ENCODE measurements at regions not wholly inside any gene's neighbourhood (a gene's known extent, or its start where the extent isn't known, plus 50 kb on each side); places are given as distances from the start of the nearest gene placed in this dataset.

DNA sequence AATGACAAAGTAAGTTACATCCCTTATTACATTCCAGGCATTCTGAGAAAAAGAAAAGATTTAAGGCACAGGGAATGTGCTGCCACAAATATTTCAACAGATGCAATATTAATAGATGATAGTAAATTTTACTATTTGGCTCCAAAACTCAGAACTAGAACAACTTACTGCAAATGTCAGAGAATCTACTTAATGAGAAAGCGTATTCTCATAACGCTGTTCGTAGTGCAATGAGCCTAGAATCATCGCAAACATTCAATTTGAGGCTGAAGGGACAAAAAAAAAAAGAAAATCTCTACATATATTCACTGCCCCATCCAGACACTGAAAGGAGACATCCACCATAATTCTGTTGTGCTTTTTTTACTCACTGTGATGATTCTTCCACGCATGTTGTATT, 272.1 kb upstream of the DOK6 start:
- ChIA-PET POLR2A (ENCODE audit: unreplicated experiment) (no interaction called here), CTCF (no interaction called here)
- Histone ChIP-seq H3K9me2 (ENCODE audit: insufficient read depth) (no peaks in the 10 kb centered on the region; the same call in 1 of the 2 replicates), H3K79me2 (ENCODE audit: low read depth) (no peaks in the 10 kb centered on the region), H3K9me3 (ENCODE audit: insufficient read depth, low read depth) (no peaks in the 10 kb centered on the region), H3K27me3 (ENCODE audit: insufficient read depth, low read depth) (no peaks in the 10 kb centered on the region), H3K27ac (no peak overlapping the region), H3K4me1 (replicated peaks; ENCODE audit: insufficient read depth) (no peaks in the 10 kb centered on the region), H4K20me1 (ENCODE audit: insufficient read depth) (no peaks in the 10 kb centered on the region; the same call in 1 of the 2 replicates), H3K4me2 (no peak overlapping the region), H3K4me3 (no peak overlapping the region), H2AFZ (no peak overlapping the region), H3K36me3 (ENCODE audit: low read depth) (no peaks in the 10 kb centered on the region), H3F3A (ENCODE audit: insufficient read depth, low read depth) (no peaks in the 10 kb centered on the region)
- DNase-seq, result no peak
- intact Hi-C loops (cut with micrococcal nuclease; ENCODE audit: unreplicated experiment), result no loop called here
- BruUV-seq (replicated peaks), result no TSS peak
- TF ChIP-seq, protein P1, sequence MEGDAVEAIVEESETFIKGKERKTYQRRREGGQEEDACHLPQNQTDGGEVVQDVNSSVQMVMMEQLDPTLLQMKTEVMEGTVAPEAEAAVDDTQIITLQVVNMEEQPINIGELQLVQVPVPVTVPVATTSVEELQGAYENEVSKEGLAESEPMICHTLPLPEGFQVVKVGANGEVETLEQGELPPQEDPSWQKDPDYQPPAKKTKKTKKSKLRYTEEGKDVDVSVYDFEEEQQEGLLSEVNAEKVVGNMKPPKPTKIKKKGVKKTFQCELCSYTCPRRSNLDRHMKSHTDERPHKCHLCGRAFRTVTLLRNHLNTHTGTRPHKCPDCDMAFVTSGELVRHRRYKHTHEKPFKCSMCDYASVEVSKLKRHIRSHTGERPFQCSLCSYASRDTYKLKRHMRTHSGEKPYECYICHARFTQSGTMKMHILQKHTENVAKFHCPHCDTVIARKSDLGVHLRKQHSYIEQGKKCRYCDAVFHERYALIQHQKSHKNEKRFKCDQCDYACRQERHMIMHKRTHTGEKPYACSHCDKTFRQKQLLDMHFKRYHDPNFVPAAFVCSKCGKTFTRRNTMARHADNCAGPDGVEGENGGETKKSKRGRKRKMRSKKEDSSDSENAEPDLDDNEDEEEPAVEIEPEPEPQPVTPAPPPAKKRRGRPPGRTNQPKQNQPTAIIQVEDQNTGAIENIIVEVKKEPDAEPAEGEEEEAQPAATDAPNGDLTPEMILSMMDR (conservative IDR thresholded peaks at IDR 0.05), result no peak
- no peak for TF ChIP-seq EZH2 (IDR thresholded peaks at IDR 0.05; ENCODE audit: low read depth)

DNA sequence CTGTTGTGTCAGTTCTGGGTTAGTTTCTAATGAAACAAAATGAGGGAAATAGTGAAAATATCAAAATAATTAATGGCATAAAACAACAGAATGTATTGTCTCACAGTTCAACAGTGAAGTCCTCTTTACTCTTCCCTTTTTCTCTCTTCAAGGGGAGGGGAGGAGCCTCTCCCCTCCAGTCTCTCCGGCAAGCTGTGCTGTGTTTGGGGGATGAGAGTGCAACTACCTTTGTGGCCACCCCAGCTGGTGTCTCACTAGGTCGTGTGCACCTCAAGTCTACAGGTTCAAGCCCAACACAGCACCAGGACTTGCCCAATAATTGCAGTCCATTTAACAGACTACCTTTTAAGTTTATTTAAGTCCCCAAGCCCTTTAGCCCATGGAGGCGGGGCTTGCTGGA, 271.7 kb upstream of the DOK6 start:
- no peaks in the 10 kb centered on the region for H3K9me3 ChIP-seq (ENCODE audit: insufficient read depth, low read depth)
- H4K20me1 ChIP-seq (ENCODE audit: insufficient read depth), result no peaks in the 10 kb centered on the region; the same call in 1 of the 2 replicates
- no peaks in the 10 kb centered on the region for H3K4me1 ChIP-seq (replicated peaks; ENCODE audit: insufficient read depth)
- POLR2A ChIA-PET (ENCODE audit: unreplicated experiment), result no interaction called here
- no peaks in the 10 kb centered on the region for H3K27me3 ChIP-seq (ENCODE audit: insufficient read depth, low read depth)
- intact Hi-C loops (cut with micrococcal nuclease; ENCODE audit: unreplicated experiment), result no loop called here
- no peaks in the 10 kb centered on the region; the same call in 1 of the 2 replicates for H3K9me2 ChIP-seq (ENCODE audit: insufficient read depth)
- no peak for DNase-seq
- no peaks in the 10 kb centered on the region for H3F3A ChIP-seq (ENCODE audit: insufficient read depth, low read depth)
- no peak overlapping the region for H3K27ac ChIP-seq
- no TSS peak for BruUV-seq (replicated peaks)
- H3K4me3 ChIP-seq, result no peak overlapping the region
- H2AFZ ChIP-seq, result no peak overlapping the region
- CTCF ChIA-PET, result no interaction called here
- H3K36me3 ChIP-seq (ENCODE audit: low read depth), result no peaks in the 10 kb centered on the region
- TF ChIP-seq EZH2 (IDR thresholded peaks at IDR 0.05; ENCODE audit: low read depth), result no peak
- TF ChIP-seq, protein P1 (conservative IDR thresholded peaks at IDR 0.05), result no peak
- no peaks in the 10 kb centered on the region for H3K79me2 ChIP-seq (ENCODE audit: low read depth)
- no peak overlapping the region for H3K4me2 ChIP-seq

DNA sequence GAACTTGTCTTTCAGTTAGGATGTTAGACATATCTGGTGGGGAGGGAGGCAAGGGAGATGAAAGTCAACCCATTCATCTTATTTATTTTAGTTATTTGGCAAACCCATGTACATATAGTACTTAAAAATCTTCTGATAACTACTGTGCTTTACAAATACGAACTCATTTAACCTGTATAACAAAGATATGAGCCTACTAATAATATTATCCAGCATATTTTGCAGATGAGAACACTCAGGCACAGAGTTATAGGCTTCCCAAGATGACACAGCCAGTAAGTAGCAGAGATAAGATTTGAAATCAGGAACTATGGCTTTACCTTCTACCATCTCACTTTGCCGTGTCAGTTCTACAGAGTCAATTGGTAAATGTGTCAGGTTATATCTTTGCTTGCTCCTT, 262.6 kb upstream of the DOK6 start:
- POLR2A ChIA-PET (ENCODE audit: unreplicated experiment), result no interaction called here
- H3K9me2 ChIP-seq (ENCODE audit: insufficient read depth), result no peaks in the 10 kb centered on the region
- no peaks in the 10 kb centered on the region for H4K20me1 ChIP-seq (ENCODE audit: insufficient read depth)
- DNase-seq, result no peak
- no peak for TF ChIP-seq EZH2 (IDR thresholded peaks at IDR 0.05; ENCODE audit: low read depth)
- TF ChIP-seq, protein P1 (conservative IDR thresholded peaks at IDR 0.05), result no peak
- no peak overlapping the region for H3K4me3 ChIP-seq
- H2AFZ ChIP-seq, result peak overlapping the region; percentile 22; the same call in 1 of the 2 replicates
- H3K27ac ChIP-seq, result no peak overlapping the region
- no TSS peak for BruUV-seq (replicated peaks)
- no peaks in the 10 kb centered on the region for H3K27me3 ChIP-seq (ENCODE audit: insufficient read depth, low read depth)
- no peaks in the 10 kb centered on the region for H3K4me1 ChIP-seq (replicated peaks; ENCODE audit: insufficient read depth)
- CTCF ChIA-PET, result no interaction called here
- no peaks in the 10 kb centered on the region for H3K79me2 ChIP-seq (ENCODE audit: low read depth)
- no peaks in the 10 kb centered on the region for H3K9me3 ChIP-seq (ENCODE audit: insufficient read depth, low read depth)
- no peaks in the 10 kb centered on the region for H3F3A ChIP-seq (ENCODE audit: insufficient read depth, low read depth)
- no peak overlapping the region for H3K4me2 ChIP-seq
- intact Hi-C loops (cut with micrococcal nuclease; ENCODE audit: unreplicated experiment), result no loop called here
- H3K36me3 ChIP-seq (ENCODE audit: low read depth), result no peaks in the 10 kb centered on the region
